IMR-90 (cell line): ENCODE measurements at regions not wholly inside any gene's neighbourhood (a gene's known extent, or its start where the extent isn't known, plus 50 kb on each side); places are given as distances from the start of the nearest gene placed in this dataset.

Source experiments
- ATAC-seq: fragments of 200-7000 bp; cut with Tn5 transposase; 2 replicates; pipeline ENCODE4 v1.9.1; 2020; ENCODE audit warnings: low read depth, mild to moderate bottlenecking, moderate library complexity
- BruUV-seq: library from RNA; stranded (reverse); fragments of 400-500 nt; replicated peaks from 2 replicates; lab custom pipeline; 2021; lab: Mats Ljungman, UMichigan
- CTCF ChIA-PET: fragments of 300-600 bp; formaldehyde crosslinking; extraction: SDS; loops from one replicate; lab custom pipeline; 2021; ENCODE audit warnings: antibody characterized with exemption; lab: Yijun Ruan, JAX
- POLR2A ChIA-PET: fragments of 300-600 bp; sonication (Branson Sonifier 250); formaldehyde crosslinking; loops from one replicate; lab custom pipeline; 2022; ENCODE audit warnings: antibody characterized with exemption; ENCODE audit not compliant: unreplicated experiment; lab: Charles Lee
- DNase-seq: peaks from one replicate; pipeline ENCODE4 v3.0.0; 2013
- H2AFZ ChIP-seq: replicated peaks from 2 replicates; pipeline ENCODE3; 2013; ENCODE audit warnings: low read length, mild to moderate bottlenecking; ENCODE audit not compliant: poor library complexity
- H2AK5ac ChIP-seq: 2 replicates; pipeline ENCODE4 v1.6.1; 2013; ENCODE audit warnings: low read depth, low read length, inconsistent platforms
- H2AK9ac ChIP-seq: replicated peaks from 2 replicates; pipeline ENCODE3; 2013; ENCODE audit warnings: mild to moderate bottlenecking, low read depth, low read length, moderate library complexity; ENCODE audit not compliant: poor library complexity
- H2BK120ac ChIP-seq: 2 replicates; pipeline ENCODE4 v1.6.1; 2013; ENCODE audit warnings: low read depth, low read length, inconsistent platforms
- H2BK15ac ChIP-seq: 3 replicates; pipeline ENCODE4 v1.6.1; 2013; ENCODE audit warnings: low read depth, low read length, inconsistent platforms
- H2BK20ac ChIP-seq: 2 replicates; pipeline ENCODE4 v1.6.1; 2013; ENCODE audit warnings: low read depth, mild to moderate bottlenecking, inconsistent platforms, low read length, moderate library complexity
- H2BK5ac ChIP-seq: 2 replicates; pipeline ENCODE4 v1.6.1; 2013; ENCODE audit warnings: mild to moderate bottlenecking, low read depth, low read length, inconsistent platforms; ENCODE audit not compliant: poor library complexity, severe bottlenecking
- H3K14ac ChIP-seq: replicated peaks from 2 replicates; pipeline ENCODE4 v1.6.1; 2013; ENCODE audit warnings: low read depth, low read length, inconsistent platforms
- H3K18ac ChIP-seq: 2 replicates; pipeline ENCODE4 v1.6.1; 2013; ENCODE audit warnings: low read depth, low read length, control low read depth
- H3K23ac ChIP-seq: 2 replicates; pipeline ENCODE4 v1.6.1; 2013; ENCODE audit warnings: low read depth, low read length, inconsistent platforms
- H3K27ac ChIP-seq: 2 replicates; pipeline ENCODE4 v1.5.1; 2013; ENCODE audit warnings: mild to moderate bottlenecking, control low read depth, low read length; ENCODE audit not compliant: insufficient read depth
- H3K27me3 ChIP-seq: 2 replicates; pipeline ENCODE4 v1.6.1; 2013; ENCODE audit warnings: low read length; ENCODE audit not compliant: control insufficient read depth, insufficient read depth
- H3K36me3 ChIP-seq: 2 replicates; pipeline ENCODE4 v1.6.1; 2013; ENCODE audit warnings: low read length, mixed read lengths; ENCODE audit not compliant: control insufficient read depth, insufficient read depth
- H3K4ac ChIP-seq: 2 replicates; pipeline ENCODE4 v1.6.1; 2013; ENCODE audit warnings: low read depth, low read length, inconsistent platforms
- H3K4me1 ChIP-seq: 2 replicates; pipeline ENCODE4 v1.6.1; 2013; ENCODE audit warnings: low read length, mixed read lengths; ENCODE audit not compliant: control insufficient read depth, insufficient read depth
- H3K4me2 ChIP-seq: 2 replicates; pipeline ENCODE4 v1.6.1; 2013; ENCODE audit warnings: low read depth, mild to moderate bottlenecking, control low read depth, low read length, moderate library complexity
- H3K4me3 ChIP-seq: 2 replicates; pipeline ENCODE4 v1.5.1; 2013; ENCODE audit warnings: low read depth, mild to moderate bottlenecking, control low read depth, low read length, moderate library complexity; ENCODE audit not compliant: insufficient read depth
- H3K56ac ChIP-seq: 2 replicates; pipeline ENCODE4 v1.6.1; 2013; ENCODE audit warnings: low read length, inconsistent platforms; ENCODE audit not compliant: insufficient read depth; ENCODE audit errors: extremely low read depth
- H3K79me1 ChIP-seq, 2 experiments: 2 replicates each; pipeline ENCODE4 v1.6.1; 2013; ENCODE audit warnings: low read length in 2 of 2, inconsistent platforms in 1 of 2, low read depth in 1 of 2
- H3K9ac ChIP-seq: 2 replicates; pipeline ENCODE4 v1.6.1; 2013; ENCODE audit warnings: low read depth, low read length, control low read depth
- H3K9me1 ChIP-seq: 2 replicates; pipeline ENCODE4 v1.6.1; 2013; ENCODE audit warnings: low read length, inconsistent platforms; ENCODE audit not compliant: insufficient read depth
- H3K9me3 ChIP-seq: 2 replicates; pipeline ENCODE4 v1.6.1; 2013; ENCODE audit warnings: low read length; ENCODE audit not compliant: control insufficient read depth, insufficient read depth
- H4K20me1 ChIP-seq: 2 replicates; pipeline ENCODE4 v1.6.1; 2013; ENCODE audit warnings: low read length, inconsistent platforms; ENCODE audit not compliant: insufficient read depth
- H4K5ac ChIP-seq: 2 replicates; pipeline ENCODE4 v1.6.1; 2013; ENCODE audit warnings: mild to moderate bottlenecking, low read depth, low read length, control low read depth
- H4K8ac ChIP-seq, 2 experiments: 2 replicates each; pipeline ENCODE4 v1.6.1; 2013; ENCODE audit warnings: low read depth in 2 of 2, low read length in 2 of 2, control low read depth in 1 of 2, inconsistent platforms in 1 of 2
- H4K91ac ChIP-seq: 2 replicates; pipeline ENCODE4 v1.6.1; 2013; ENCODE audit warnings: low read depth, low read length, inconsistent platforms; ENCODE audit not compliant: insufficient read depth
- BHLHE40 ChIP-seq: fragments of 150-350 bp; IDR thresholded peaks from 2 replicates; pipeline ENCODE4 v1.6.1; 2016; ENCODE audit warnings: mild to moderate bottlenecking, low read depth, low read length
- CEBPB ChIP-seq: IDR thresholded peaks from 2 replicates; pipeline ENCODE4 v1.6.1; 2012; ENCODE audit warnings: low read depth, low read length, improper control_type of control experiment
- CHD1 ChIP-seq: IDR thresholded peaks from 2 replicates; pipeline ENCODE4 v1.6.1; 2012; ENCODE audit warnings: low read depth, low read length, improper control_type of control experiment
- CTCF ChIP-seq: conservative IDR thresholded peaks from 2 replicates; pipeline ENCODE4 v1.5.1; 2012; ENCODE audit warnings: mild to moderate bottlenecking, low read depth, low read length, improper control_type of control experiment
- ELK1 ChIP-seq: fragments of 150-350 bp; IDR thresholded peaks from 2 replicates; pipeline ENCODE4 v1.6.1; 2016; ENCODE audit warnings: low read depth, mild to moderate bottlenecking, low read length, moderate library complexity, borderline replicate concordance
- FOS ChIP-seq: fragments of 150-350 bp; IDR thresholded peaks from 2 replicates; pipeline ENCODE4 v1.6.1; 2016; ENCODE audit warnings: low read depth, low read length
- MAFK ChIP-seq: IDR thresholded peaks from 2 replicates; pipeline ENCODE4 v1.6.1; 2012; ENCODE audit warnings: low read depth, low read length, improper control_type of control experiment
- MAZ ChIP-seq: IDR thresholded peaks from 2 replicates; pipeline ENCODE4 v1.6.1; 2012; ENCODE audit warnings: low read depth, mild to moderate bottlenecking, low read length, improper control_type of control experiment, moderate library complexity, borderline replicate concordance
- MXI1 ChIP-seq: IDR thresholded peaks from 2 replicates; pipeline ENCODE4 v1.6.1; 2012; ENCODE audit warnings: low read depth, mild to moderate bottlenecking, low read length, moderate library complexity, borderline replicate concordance
- NFE2L2 ChIP-seq: fragments of 150-350 bp; IDR thresholded peaks from 2 replicates; pipeline ENCODE4 v1.6.1; 2016; ENCODE audit warnings: low read depth, mild to moderate bottlenecking, low read length
- POLR2A ChIP-seq: IDR thresholded peaks from 2 replicates; pipeline ENCODE4 v1.6.1; 2012; ENCODE audit warnings: mild to moderate bottlenecking, low read depth, low read length
- RAD21 ChIP-seq: IDR thresholded peaks from 2 replicates; pipeline ENCODE4 v1.6.1; 2012; ENCODE audit warnings: low read length, improper control_type of control experiment
- RCOR1 ChIP-seq: IDR thresholded peaks from 2 replicates; pipeline ENCODE4 v1.6.1; 2012; ENCODE audit warnings: mild to moderate bottlenecking, low read length, improper control_type of control experiment; ENCODE audit not compliant: insufficient replicate concordance
- RFX5 ChIP-seq: IDR thresholded peaks from 2 replicates; pipeline ENCODE4 v1.8.0; 2012; ENCODE audit warnings: low read depth, mild to moderate bottlenecking, low read length, moderate library complexity
- SMC3 ChIP-seq: fragments of 150-350 bp; IDR thresholded peaks from 2 replicates; pipeline ENCODE4 v1.6.1; 2016; ENCODE audit warnings: low read depth, mild to moderate bottlenecking, antibody characterized with exemption, low read length, moderate library complexity
- USF2 ChIP-seq: fragments of 150-350 bp; IDR thresholded peaks from 2 replicates; pipeline ENCODE4 v1.6.1; 2017; ENCODE audit warnings: mild to moderate bottlenecking, antibody characterized with exemption, low read length, low read depth
- WGBS, 2 experiments: methylation state at CpG; one replicate each; pipeline versions ENCODE4 v1.1.5 to v1.1.7; 2013; ENCODE audit warnings: missing lambda C conversion rate in 2 of 2; ENCODE audit not compliant: insufficient read length in 1 of 2; ENCODE audit errors: extremely low coverage in 2 of 2; 5-methylcytosine and 5-hydroxymethylcytosine counted together
- dilution Hi-C: fragments of 300-500 bp; cut with HindIII; formaldehyde crosslinking; loops from one replicate; pipeline ENCODE4 v1.14.3; 2018; ENCODE audit warnings: low sequenced_read_pairs; ENCODE audit not compliant: unreplicated experiment
- in situ Hi-C: fragments of 300-500 bp; cut with MboI; formaldehyde crosslinking; loops from 3 replicates; pipeline ENCODE4 v1.14.3; 2019; ENCODE audit warnings: low sequenced_read_pairs, inconsistent platforms, mixed read lengths
- intact Hi-C: fragments of 100-400 bp; cut with micrococcal nuclease; formaldehyde crosslinking; loops from 2 replicates; pipeline ENCODE4 v1.10.0; 2022

- CTCF ChIA-PET, result no interaction called here
- no peaks in the 10 kb centered on the region for H4K20me1 ChIP-seq
- no peak overlapping the region for H3K4me2 ChIP-seq
- H2AK9ac ChIP-seq, result no peak overlapping the region
- H3K23ac ChIP-seq, result no peak overlapping the region
- H2AFZ ChIP-seq, result no peak overlapping the region
- H4K91ac ChIP-seq, result no peak overlapping the region
- dilution Hi-C loops, result no loop called here
- H3K14ac ChIP-seq, result no peak overlapping the region
- no peak overlapping the region for H4K8ac ChIP-seq
- H3K9me3 ChIP-seq, result no peaks in the 10 kb centered on the region
- no peak overlapping the region for H3K56ac ChIP-seq
- WGBS, 2 experiments, result no CpG with 5 or more reads among the region's 2 CpGs
- no peaks in the 10 kb centered on the region for H3K36me3 ChIP-seq
- ATAC-seq (no peak), DNase-seq (no peak)
- BruUV-seq, result no TSS peak
- H2BK15ac ChIP-seq, result no peak overlapping the region
- H3K9ac ChIP-seq, result no peak overlapping the region
- no peak overlapping the region for H2AK5ac ChIP-seq
- H2BK20ac ChIP-seq, result no peak overlapping the region
- no peak overlapping the region for H2BK120ac ChIP-seq
- H3K27me3 ChIP-seq, result no peaks in the 10 kb centered on the region
- POLR2A ChIA-PET, result no interaction called here
- H3K79me1 ChIP-seq, result no peaks in the 10 kb centered on the region
- no peaks in the 10 kb centered on the region for H3K4me1 ChIP-seq
- H3K4me3 ChIP-seq, result no peak overlapping the region
- H3K9me1 ChIP-seq, result no peaks in the 10 kb centered on the region
- TF ChIP-seq MAZ (no peak), NFE2L2 (no peak), USF2 (no peak), POLR2A (no peak), FOS (no peak), RFX5 (no peak), CHD1 (no peak), SMC3 (no peak), ELK1 (no peak), MAFK (no peak), CTCF (no peak), RCOR1 (no peak), CEBPB (no peak), BHLHE40 (no peak), MXI1 (no peak), RAD21 (no peak)
- in situ Hi-C loops, result no loop called here
- H4K5ac ChIP-seq, result no peak overlapping the region
- no peak overlapping the region for H3K4ac ChIP-seq
- H3K27ac ChIP-seq, result no peak overlapping the region
- H3K18ac ChIP-seq, result no peak overlapping the region
- no peak overlapping the region for H2BK5ac ChIP-seq
- intact Hi-C loops, result no loop called here
Observed at GRCh38 chr11:25949918-25950317, 382.0 kb upstream of the ANO3 start.
